ENCODE measurements at regions not wholly inside any gene's neighbourhood (a gene's known extent, or its start where the extent isn't known, plus 50 kb on each side); places are given as distances from the start of the nearest gene placed in this dataset.

DNA sequence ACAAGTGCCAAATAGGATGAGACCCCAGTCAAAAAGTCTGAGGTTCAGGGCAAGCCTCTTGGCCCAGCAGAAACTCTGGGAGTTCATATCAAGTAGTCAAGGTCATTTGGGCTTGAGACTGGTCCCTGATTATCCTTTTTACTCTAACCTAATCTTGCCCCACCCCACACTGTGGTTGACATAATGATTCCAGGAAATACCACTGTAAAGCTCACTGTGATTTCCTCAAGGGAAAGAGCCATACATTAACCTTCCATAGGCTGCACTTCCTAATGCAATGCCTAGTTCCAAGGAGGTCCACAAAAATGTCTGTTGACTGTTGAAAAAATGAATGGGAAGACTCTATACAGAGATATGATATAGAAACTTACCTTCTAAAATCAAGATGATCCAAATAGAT is 52.9 kb upstream of the CHCHD3 start:
- TF ChIP-seq ZNF883 (CRISPR knock-in tag; IDR thresholded peaks at IDR 0.05; ENCODE audit: not compliant biosample characterization) = no peak
- no peak for TF ChIP-seq MAX (IDR thresholded peaks at IDR 0.05)
- no peak for TF ChIP-seq SP1 (IDR thresholded peaks at IDR 0.05)
- no peak for TF ChIP-seq SP1 (CRISPR knock-in tag; IDR thresholded peaks at IDR 0.05)
- no peak for TF ChIP-seq MEF2D (CRISPR knock-in tag; IDR thresholded peaks at IDR 0.05)
- no peak for TF ChIP-seq ZFX (CRISPR knock-in tag; IDR thresholded peaks at IDR 0.05; ENCODE audit: low read depth)
- TF ChIP-seq ZNF607 (CRISPR knock-in tag; IDR thresholded peaks at IDR 0.05; ENCODE audit: borderline replicate concordance) = no peak
- no peak for TF ChIP-seq SRSF9 (IDR thresholded peaks at IDR 0.05; ENCODE audit: borderline replicate concordance, insufficient read depth, low read depth, low read length, poor library complexity, severe bottlenecking)

Data from HepG2 (cell line).